Liver (tissue), 8 donors: ENCODE measurements at regions not wholly inside any gene's neighbourhood (a gene's known extent, or its start where the extent isn't known, plus 50 kb on each side); places are given as distances from the start of the nearest gene placed in this dataset.

Experiments
- DNase-seq: peaks from one replicate; pipeline ENCODE4 v3.0.0-alpha.2; 2017; ENCODE audit warnings: low spot score
- H3K27ac ChIP-seq, 2 donors: one replicate each; pipeline ENCODE4 v1.7.0; 2013; ENCODE audit warnings: inconsistent platforms in 2 of 2, low read length in 2 of 2, control low read depth in 1 of 2, low read depth in 1 of 2, mild to moderate bottlenecking in 1 of 2
- H3K27me3 ChIP-seq, 4 donors: one replicate each; pipeline versions ENCODE4 v1.6.1 to v1.7.0; 2013; ENCODE audit warnings: low read length in 3 of 4, inconsistent platforms in 1 of 4, mild to moderate bottlenecking in 1 of 4, moderate library complexity in 1 of 4; ENCODE audit not compliant: control insufficient read depth in 4 of 4, insufficient read depth in 4 of 4
- H3K36me3 ChIP-seq, 4 donors: one replicate each; pipeline versions ENCODE4 v1.6.1 to v1.7.0; 2013; ENCODE audit warnings: low read length in 3 of 4, mild to moderate bottlenecking in 3 of 4, low read depth in 1 of 4, moderate library complexity in 1 of 4; ENCODE audit not compliant: control insufficient read depth in 4 of 4, insufficient read depth in 3 of 4
- H3K4me1 ChIP-seq, 4 donors: one replicate each; pipeline versions ENCODE4 v1.6.1 to v1.7.0; 2013; ENCODE audit warnings: low read length in 3 of 4, mild to moderate bottlenecking in 3 of 4, moderate library complexity in 1 of 4; ENCODE audit not compliant: control insufficient read depth in 4 of 4, insufficient read depth in 4 of 4
- H3K4me3 ChIP-seq, 3 donors: one replicate each; pipeline versions ENCODE4 v1.6.1 to v1.7.0; 2013; ENCODE audit warnings: low read length in 3 of 3, control low read depth in 1 of 3, low read depth in 1 of 3, mild to moderate bottlenecking in 1 of 3
- H3K9ac ChIP-seq, 2 donors: one replicate each; pipeline ENCODE4 v1.7.0; 2013; ENCODE audit warnings: low read length in 2 of 2, mild to moderate bottlenecking in 2 of 2, moderate library complexity in 2 of 2, control low read depth in 1 of 2, low read depth in 1 of 2
- H3K9me3 ChIP-seq, 4 donors: one replicate each; pipeline versions ENCODE4 v1.6.1 to v1.7.0; 2013; ENCODE audit warnings: low read length in 3 of 4; ENCODE audit not compliant: control insufficient read depth in 4 of 4
- EGR1 ChIP-seq, 2 donors: IDR thresholded peaks; 2 replicates each; pipeline ENCODE4 v1.6.1; 2016 to 2018; ENCODE audit warnings: antibody characterized with exemption in 2 of 2, low read depth in 2 of 2
- FOXA1 ChIP-seq: IDR thresholded peaks from 2 replicates; pipeline ENCODE4 v1.6.1; 2016; ENCODE audit warnings: antibody characterized with exemption
- FOXA2 ChIP-seq: IDR thresholded peaks from 2 replicates; pipeline ENCODE4 v1.6.1; 2016; ENCODE audit warnings: antibody characterized with exemption
- GABPA ChIP-seq, 2 donors: IDR thresholded peaks in 1 of 2; conservative IDR thresholded peaks in 1 of 2; 2 replicates each; pipeline ENCODE4 v1.6.1; 2016; ENCODE audit warnings: antibody characterized with exemption in 2 of 2, mild to moderate bottlenecking in 1 of 2, moderate library complexity in 1 of 2
- HNF4A ChIP-seq, 2 donors: conservative IDR thresholded peaks; 2 replicates each; pipeline ENCODE4 v1.6.1; 2016; ENCODE audit warnings: antibody characterized with exemption in 2 of 2, mild to moderate bottlenecking in 2 of 2
- HNF4G ChIP-seq: IDR thresholded peaks from 2 replicates; pipeline ENCODE4 v1.6.1; 2016; ENCODE audit warnings: antibody characterized with exemption
- JUND ChIP-seq, 2 donors: IDR thresholded peaks; 2 replicates each; pipeline ENCODE4 v1.6.1; 2016; ENCODE audit warnings: antibody characterized with exemption in 2 of 2
- NR2F2 ChIP-seq: IDR thresholded peaks from 2 replicates; pipeline ENCODE4 v1.6.1; 2016; ENCODE audit warnings: antibody characterized with exemption
- RAD21 ChIP-seq, 2 donors: IDR thresholded peaks; 2 replicates each; pipeline ENCODE4 v1.6.1; 2016; ENCODE audit warnings: antibody characterized with exemption in 2 of 2, mild to moderate bottlenecking in 2 of 2
- RXRA ChIP-seq, 2 donors: IDR thresholded peaks; 2 replicates each; pipeline ENCODE4 v1.6.1; 2017 to 2018; ENCODE audit warnings: antibody characterized with exemption in 2 of 2, mild to moderate bottlenecking in 1 of 2
- SP1 ChIP-seq: IDR thresholded peaks from 2 replicates; pipeline ENCODE4 v1.6.1; 2018; ENCODE audit warnings: antibody characterized with exemption, mild to moderate bottlenecking
- TAF1 ChIP-seq: conservative IDR thresholded peaks from 2 replicates; pipeline ENCODE4 v1.6.1; 2016; ENCODE audit warnings: antibody characterized with exemption, mild to moderate bottlenecking
- YY1 ChIP-seq: IDR thresholded peaks from 2 replicates; pipeline ENCODE4 v1.6.1; 2016; ENCODE audit warnings: antibody characterized with exemption, mild to moderate bottlenecking
- WGBS: extraction: QIAGEN DNeasy Blood & Tissue Kit; methylation state at CpG from one replicate; pipeline ENCODE4 v1.1.7; 2013; 5-methylcytosine and 5-hydroxymethylcytosine counted together
- TF ChIP-seq, protein P1 (sequence below): fragments of 150-350 bp; IDR thresholded peaks from 2 replicates; pipeline ENCODE4 v1.5.1; 2017; ENCODE audit warnings: improper control_type of control experiment, low read depth, low read length; ENCODE audit not compliant: missing input control
- TF ChIP-seq, protein P2 (sequence below): IDR thresholded peaks from 2 replicates; pipeline ENCODE4 v1.6.1; 2016; ENCODE audit warnings: antibody characterized with exemption
- TF ChIP-seq, protein P3 (sequence below): IDR thresholded peaks from 2 replicates; pipeline ENCODE4 v1.6.1; 2016; ENCODE audit warnings: antibody characterized with exemption, mild to moderate bottlenecking
- TF ChIP-seq, protein P4 (sequence below): IDR thresholded peaks from 2 replicates; pipeline ENCODE4 v1.6.1; 2016; ENCODE audit warnings: antibody characterized with exemption
- TF ChIP-seq, protein P5 (sequence below): IDR thresholded peaks from 2 replicates; pipeline ENCODE4 v1.6.1; 2016; ENCODE audit warnings: antibody characterized with exemption
- donor health status: healthy.
- donor health status: healthy.
- donor health status: healthy.
- donor health status: healthy.
- donor health status: healthy.

DNA sequence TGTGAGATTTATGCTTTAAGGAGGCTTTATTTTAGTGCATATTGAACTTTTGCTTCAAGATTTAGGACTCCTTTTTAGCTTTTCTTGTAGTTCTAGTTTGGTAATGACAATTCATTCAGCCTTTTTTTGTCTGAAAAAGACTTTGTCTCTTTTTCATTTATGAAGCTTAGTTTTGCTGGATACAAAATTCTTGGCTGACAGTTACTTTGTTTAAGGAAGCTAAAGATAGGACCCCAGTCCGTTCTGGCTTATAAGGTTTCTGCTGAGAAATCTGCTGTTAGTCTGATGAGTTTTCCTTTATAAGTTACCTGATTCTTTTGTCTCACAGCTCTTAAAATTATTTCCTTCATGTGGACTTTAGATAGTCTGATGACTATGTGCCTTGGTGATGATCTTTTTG, 142.8 kb upstream of the B3GAT2 start:
- Histone ChIP-seq H3K36me3 (no peaks in the 10 kb centered on the region), H3K27me3 (no peaks in the 10 kb centered on the region), H3K9ac (no peak overlapping the region), H3K9me3 (peaks cover 0 to 5% (median 0%) of the 10 kb centered on the region in 4 donors), H3K4me1 (no peaks in the 10 kb centered on the region), H3K4me3 (no peak overlapping the region), H3K27ac (no peak overlapping the region)
- TF ChIP-seq HNF4A (conservative IDR thresholded peaks at IDR 0.05) (no peak), FOXA2 (no peak), HNF4G (no peak), RXRA (IDR thresholded peaks at IDR 0.05) (no peak), SP1 (no peak), YY1 (no peak), TAF1 (no peak), EGR1 (IDR thresholded peaks at IDR 0.05; ENCODE audit: low read depth in 2 of 2) (no peak), FOXA1 (no peak), RAD21 (IDR thresholded peaks at IDR 0.05) (no peak), JUND (IDR thresholded peaks at IDR 0.05) (no peak), NR2F2 (no peak), GABPA (IDR thresholded peaks at IDR 0.05 in 1 of 2, conservative IDR thresholded peaks at IDR 0.05 in 1 of 2) (no peak)
- TF ChIP-seq, protein P1, sequence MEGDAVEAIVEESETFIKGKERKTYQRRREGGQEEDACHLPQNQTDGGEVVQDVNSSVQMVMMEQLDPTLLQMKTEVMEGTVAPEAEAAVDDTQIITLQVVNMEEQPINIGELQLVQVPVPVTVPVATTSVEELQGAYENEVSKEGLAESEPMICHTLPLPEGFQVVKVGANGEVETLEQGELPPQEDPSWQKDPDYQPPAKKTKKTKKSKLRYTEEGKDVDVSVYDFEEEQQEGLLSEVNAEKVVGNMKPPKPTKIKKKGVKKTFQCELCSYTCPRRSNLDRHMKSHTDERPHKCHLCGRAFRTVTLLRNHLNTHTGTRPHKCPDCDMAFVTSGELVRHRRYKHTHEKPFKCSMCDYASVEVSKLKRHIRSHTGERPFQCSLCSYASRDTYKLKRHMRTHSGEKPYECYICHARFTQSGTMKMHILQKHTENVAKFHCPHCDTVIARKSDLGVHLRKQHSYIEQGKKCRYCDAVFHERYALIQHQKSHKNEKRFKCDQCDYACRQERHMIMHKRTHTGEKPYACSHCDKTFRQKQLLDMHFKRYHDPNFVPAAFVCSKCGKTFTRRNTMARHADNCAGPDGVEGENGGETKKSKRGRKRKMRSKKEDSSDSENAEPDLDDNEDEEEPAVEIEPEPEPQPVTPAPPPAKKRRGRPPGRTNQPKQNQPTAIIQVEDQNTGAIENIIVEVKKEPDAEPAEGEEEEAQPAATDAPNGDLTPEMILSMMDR: no peak
- TF ChIP-seq, protein P2, sequence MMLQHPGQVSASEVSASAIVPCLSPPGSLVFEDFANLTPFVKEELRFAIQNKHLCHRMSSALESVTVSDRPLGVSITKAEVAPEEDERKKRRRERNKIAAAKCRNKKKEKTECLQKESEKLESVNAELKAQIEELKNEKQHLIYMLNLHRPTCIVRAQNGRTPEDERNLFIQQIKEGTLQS: no peak
- TF ChIP-seq, protein P3, sequence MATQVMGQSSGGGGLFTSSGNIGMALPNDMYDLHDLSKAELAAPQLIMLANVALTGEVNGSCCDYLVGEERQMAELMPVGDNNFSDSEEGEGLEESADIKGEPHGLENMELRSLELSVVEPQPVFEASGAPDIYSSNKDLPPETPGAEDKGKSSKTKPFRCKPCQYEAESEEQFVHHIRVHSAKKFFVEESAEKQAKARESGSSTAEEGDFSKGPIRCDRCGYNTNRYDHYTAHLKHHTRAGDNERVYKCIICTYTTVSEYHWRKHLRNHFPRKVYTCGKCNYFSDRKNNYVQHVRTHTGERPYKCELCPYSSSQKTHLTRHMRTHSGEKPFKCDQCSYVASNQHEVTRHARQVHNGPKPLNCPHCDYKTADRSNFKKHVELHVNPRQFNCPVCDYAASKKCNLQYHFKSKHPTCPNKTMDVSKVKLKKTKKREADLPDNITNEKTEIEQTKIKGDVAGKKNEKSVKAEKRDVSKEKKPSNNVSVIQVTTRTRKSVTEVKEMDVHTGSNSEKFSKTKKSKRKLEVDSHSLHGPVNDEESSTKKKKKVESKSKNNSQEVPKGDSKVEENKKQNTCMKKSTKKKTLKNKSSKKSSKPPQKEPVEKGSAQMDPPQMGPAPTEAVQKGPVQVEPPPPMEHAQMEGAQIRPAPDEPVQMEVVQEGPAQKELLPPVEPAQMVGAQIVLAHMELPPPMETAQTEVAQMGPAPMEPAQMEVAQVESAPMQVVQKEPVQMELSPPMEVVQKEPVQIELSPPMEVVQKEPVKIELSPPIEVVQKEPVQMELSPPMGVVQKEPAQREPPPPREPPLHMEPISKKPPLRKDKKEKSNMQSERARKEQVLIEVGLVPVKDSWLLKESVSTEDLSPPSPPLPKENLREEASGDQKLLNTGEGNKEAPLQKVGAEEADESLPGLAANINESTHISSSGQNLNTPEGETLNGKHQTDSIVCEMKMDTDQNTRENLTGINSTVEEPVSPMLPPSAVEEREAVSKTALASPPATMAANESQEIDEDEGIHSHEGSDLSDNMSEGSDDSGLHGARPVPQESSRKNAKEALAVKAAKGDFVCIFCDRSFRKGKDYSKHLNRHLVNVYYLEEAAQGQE: no peak
- TF ChIP-seq, protein P4, sequence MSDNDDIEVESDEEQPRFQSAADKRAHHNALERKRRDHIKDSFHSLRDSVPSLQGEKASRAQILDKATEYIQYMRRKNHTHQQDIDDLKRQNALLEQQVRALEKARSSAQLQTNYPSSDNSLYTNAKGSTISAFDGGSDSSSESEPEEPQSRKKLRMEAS: no peak
- TF ChIP-seq, protein P5, sequence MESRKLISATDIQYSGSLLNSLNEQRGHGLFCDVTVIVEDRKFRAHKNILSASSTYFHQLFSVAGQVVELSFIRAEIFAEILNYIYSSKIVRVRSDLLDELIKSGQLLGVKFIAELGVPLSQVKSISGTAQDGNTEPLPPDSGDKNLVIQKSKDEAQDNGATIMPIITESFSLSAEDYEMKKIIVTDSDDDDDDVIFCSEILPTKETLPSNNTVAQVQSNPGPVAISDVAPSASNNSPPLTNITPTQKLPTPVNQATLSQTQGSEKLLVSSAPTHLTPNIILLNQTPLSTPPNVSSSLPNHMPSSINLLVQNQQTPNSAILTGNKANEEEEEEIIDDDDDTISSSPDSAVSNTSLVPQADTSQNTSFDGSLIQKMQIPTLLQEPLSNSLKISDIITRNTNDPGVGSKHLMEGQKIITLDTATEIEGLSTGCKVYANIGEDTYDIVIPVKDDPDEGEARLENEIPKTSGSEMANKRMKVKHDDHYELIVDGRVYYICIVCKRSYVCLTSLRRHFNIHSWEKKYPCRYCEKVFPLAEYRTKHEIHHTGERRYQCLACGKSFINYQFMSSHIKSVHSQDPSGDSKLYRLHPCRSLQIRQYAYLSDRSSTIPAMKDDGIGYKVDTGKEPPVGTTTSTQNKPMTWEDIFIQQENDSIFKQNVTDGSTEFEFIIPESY: no peak
- DNase-seq: no peak
- 72% methylated on average over 1 of the region's 1 CpG for WGBS
